OCI-LY3 (cell line): ENCODE measurements at regions not wholly inside any gene's neighbourhood (a gene's known extent, or its start where the extent isn't known, plus 50 kb on each side); places are given as distances from the start of the nearest gene placed in this dataset.

Experiments
- H2AFZ ChIP-seq: fragments of 200-600, 300-600 bp; shearing (Covaris generic); 2 replicates; pipeline ENCODE4 v1.6.0; 2014; ENCODE audit warnings: antibody characterized with exemption, low read depth, low read length
- H3K27ac ChIP-seq: fragments of 200-600, 300-600 bp; sonication (generic); 2 replicates; pipeline ENCODE4 v1.5.1; 2014; ENCODE audit warnings: mild to moderate bottlenecking, low read length, moderate library complexity, mixed read lengths
- H3K27me3 ChIP-seq: fragments of 200-600, 300-600 bp; sonication (generic); 2 replicates; pipeline ENCODE4 v1.6.1; 2014; ENCODE audit warnings: low read depth, low read length, mixed read lengths
- H3K36me3 ChIP-seq: fragments of 200-600, 300-600 bp; sonication (generic); replicated peaks from 2 replicates; pipeline ENCODE3; 2014; ENCODE audit warnings: low read depth, low read length, mixed read lengths
- H3K4me1 ChIP-seq: fragments of 300-600, 200-600 bp; sonication (generic); 2 replicates; pipeline ENCODE4 v1.6.1; 2014; ENCODE audit warnings: low read length, mixed read lengths
- H3K4me2 ChIP-seq: fragments of 200-600, 300-600 bp; sonication (generic); 2 replicates; pipeline ENCODE4 v1.6.1; 2014; ENCODE audit warnings: low read length, mixed read lengths
- H3K4me3 ChIP-seq: fragments of 300-600, 200-600 bp; sonication (generic); 2 replicates; pipeline ENCODE4 v1.5.1; 2014; ENCODE audit warnings: antibody characterized with exemption, mild to moderate bottlenecking, low read length, moderate library complexity
- H3K79me2 ChIP-seq: fragments of 300-600, 200-600 bp; shearing (Covaris generic); 2 replicates; pipeline ENCODE4 v1.6.1; 2014; ENCODE audit warnings: mild to moderate bottlenecking, low read length, mixed read lengths
- H3K9ac ChIP-seq: fragments of 300-600, 200-600 bp; shearing (Covaris generic); 2 replicates; pipeline ENCODE4 v1.6.0; 2014; ENCODE audit warnings: mild to moderate bottlenecking, low read length, moderate library complexity
- H3K9me3 ChIP-seq: fragments of 200-600, 300-600 bp; shearing (Covaris generic); 2 replicates; pipeline ENCODE4 v1.6.1; 2014; ENCODE audit warnings: low read length, mixed read lengths; ENCODE audit not compliant: insufficient read depth
- H4K20me1 ChIP-seq: fragments of 200-600, 300-600 bp; sonication (generic); 2 replicates; pipeline ENCODE4 v1.6.1; 2016; ENCODE audit warnings: low read length, mixed read lengths; ENCODE audit not compliant: insufficient read depth
- CTCF ChIP-seq: fragments of 200-600, 300-600 bp; sonication (generic); IDR thresholded peaks from 2 replicates; pipeline ENCODE4 v1.5.1; 2014; ENCODE audit warnings: antibody characterized with exemption, low read length, low read depth
- EZH2phosphoT487 ChIP-seq: fragments of 200-600 bp; shearing (Covaris generic); IDR thresholded peaks from 2 replicates; pipeline ENCODE4 v1.6.1; 2018; ENCODE audit warnings: antibody characterized with exemption, mixed run types, low read depth

- Histone ChIP-seq H3K36me3 (no peaks in the 10 kb centered on the region), H3K4me3 (no peak overlapping the region), H2AFZ (no peak overlapping the region), H3K79me2 (no peaks in the 10 kb centered on the region), H3K9ac (no peak overlapping the region), H3K27ac (no peak overlapping the region), H3K9me3 (no peaks in the 10 kb centered on the region), H3K27me3 (no peaks in the 10 kb centered on the region), H3K4me1 (no peaks in the 10 kb centered on the region), H4K20me1 (no peaks in the 10 kb centered on the region), H3K4me2 (no peak overlapping the region)
- no peak for TF ChIP-seq CTCF
- TF ChIP-seq EZH2phosphoT487: no peak
These were observed 425.6 kb upstream of the NCAM2 start for GRCh38 chr21:20572582-20572981.

- no peak overlapping the region for H3K27ac ChIP-seq
- TF ChIP-seq CTCF: no peak
- TF ChIP-seq EZH2phosphoT487: no peak
These were observed 416.8 kb upstream of the NCAM2 start for GRCh38 chr21:20581361-20581760.

GRCh38 chr21:20591284-20591683, 406.9 kb upstream of the NCAM2 start:
- no peak for TF ChIP-seq EZH2phosphoT487
- TF ChIP-seq CTCF: no peak

More at GRCh38 chr21:20581361-20581760, 416.8 kb upstream of the NCAM2 start:
- H3K79me2 ChIP-seq: no peaks in the 10 kb centered on the region
- no peak overlapping the region for H3K4me2 ChIP-seq
- no peaks in the 10 kb centered on the region for H4K20me1 ChIP-seq
- no peak overlapping the region for H3K4me3 ChIP-seq
- no peaks in the 10 kb centered on the region for H3K9me3 ChIP-seq
- H3K27me3 ChIP-seq: no peaks in the 10 kb centered on the region
- H3K36me3 ChIP-seq: no peaks in the 10 kb centered on the region
- no peak overlapping the region for H3K9ac ChIP-seq
- no peak overlapping the region for H2AFZ ChIP-seq
- no peaks in the 10 kb centered on the region for H3K4me1 ChIP-seq

DNA sequence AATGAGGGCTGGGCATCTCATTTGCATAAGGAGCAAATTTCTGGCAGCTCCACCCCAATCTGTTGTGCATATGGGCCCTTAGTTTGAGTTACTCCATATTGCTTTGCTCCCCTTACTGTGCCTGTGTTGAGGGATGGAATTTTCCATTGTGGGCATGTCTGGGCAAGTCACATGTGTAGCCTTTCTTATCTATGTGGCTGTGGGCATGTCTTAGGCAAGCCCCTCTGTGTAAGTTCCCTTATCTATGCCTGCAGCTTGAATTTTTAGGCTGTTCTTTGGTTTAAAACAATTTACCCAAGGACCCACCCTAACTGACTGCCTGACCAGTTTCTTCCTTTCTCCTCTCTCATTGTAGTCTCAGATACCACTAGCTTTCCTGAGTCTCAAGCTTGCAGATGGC, 405.7 kb upstream of the NCAM2 start:
- no peak for TF ChIP-seq EZH2phosphoT487
- no peak for TF ChIP-seq CTCF
- no peak overlapping the region for H3K9ac ChIP-seq
- H3K4me1 ChIP-seq: no peaks in the 10 kb centered on the region
- H3K27me3 ChIP-seq: no peaks in the 10 kb centered on the region
- no peak overlapping the region for H3K4me3 ChIP-seq
- H3K4me2 ChIP-seq: no peak overlapping the region
- H4K20me1 ChIP-seq: no peaks in the 10 kb centered on the region
- no peaks in the 10 kb centered on the region for H3K9me3 ChIP-seq
- H3K27ac ChIP-seq: no peak overlapping the region
- no peaks in the 10 kb centered on the region for H3K79me2 ChIP-seq
- H3K36me3 ChIP-seq: no peaks in the 10 kb centered on the region
- H2AFZ ChIP-seq: peak overlapping the region; percentile 57; the same call in 1 of the 2 replicates

More at GRCh38 chr21:20591284-20591683, 406.9 kb upstream of the NCAM2 start:
- H2AFZ ChIP-seq: no peak overlapping the region
- no peaks in the 10 kb centered on the region for H3K79me2 ChIP-seq
- no peak overlapping the region for H3K4me2 ChIP-seq
- no peaks in the 10 kb centered on the region for H3K36me3 ChIP-seq
- H3K4me3 ChIP-seq: no peak overlapping the region
- H4K20me1 ChIP-seq: no peaks in the 10 kb centered on the region
- H3K9me3 ChIP-seq: no peaks in the 10 kb centered on the region
- no peak overlapping the region for H3K27ac ChIP-seq
- H3K27me3 ChIP-seq: no peaks in the 10 kb centered on the region
- no peak overlapping the region for H3K9ac ChIP-seq
- H3K4me1 ChIP-seq: no peaks in the 10 kb centered on the region
